ENCODE measurements at regions not wholly inside any gene's neighbourhood (a gene's known extent, or its start where the extent isn't known, plus 50 kb on each side); places are given as distances from the start of the nearest gene placed in this dataset.

DNA sequence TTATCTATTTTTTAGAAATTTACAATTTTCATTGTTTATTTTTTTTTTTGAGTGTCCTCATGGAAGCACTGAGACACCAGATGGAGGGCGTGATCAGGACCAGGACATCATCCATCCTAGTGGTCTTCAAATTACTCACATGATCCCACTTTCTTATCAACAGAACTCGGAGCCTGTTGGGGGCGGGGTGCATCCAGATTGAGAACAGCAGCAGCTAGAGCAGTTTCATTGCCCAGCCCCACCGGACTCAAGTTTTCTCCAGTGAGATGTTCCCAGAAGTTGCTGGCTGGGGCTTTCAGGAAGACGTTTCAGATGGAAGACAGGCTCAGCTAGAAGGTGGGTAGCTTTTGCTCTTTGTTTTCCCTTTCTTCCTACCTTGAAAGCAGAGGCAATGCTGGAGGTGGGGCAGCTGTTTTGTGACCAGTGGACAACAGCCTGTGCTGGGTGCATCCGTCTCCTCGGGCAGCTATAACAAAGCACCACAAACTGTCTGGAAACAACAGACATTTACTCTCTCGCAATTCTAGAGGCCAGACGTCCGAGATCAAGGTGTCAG lies 562.1 kb downstream of the TBC1D22A start:
- no peak for DNase-seq
- Mint-ChIP-seq H3K4me1 (ENCODE audit: low read depth) (no peaks in the 10 kb centered on the region), H3K4me3 (no peak overlapping the region), H3K9me3 (no peaks in the 10 kb centered on the region), H3K27ac (no peak overlapping the region), H3K36me3 (ENCODE audit: low read depth) (no peaks in the 10 kb centered on the region), H3K27me3 (peaks cover 21% of the 10 kb centered on the region)

DNA sequence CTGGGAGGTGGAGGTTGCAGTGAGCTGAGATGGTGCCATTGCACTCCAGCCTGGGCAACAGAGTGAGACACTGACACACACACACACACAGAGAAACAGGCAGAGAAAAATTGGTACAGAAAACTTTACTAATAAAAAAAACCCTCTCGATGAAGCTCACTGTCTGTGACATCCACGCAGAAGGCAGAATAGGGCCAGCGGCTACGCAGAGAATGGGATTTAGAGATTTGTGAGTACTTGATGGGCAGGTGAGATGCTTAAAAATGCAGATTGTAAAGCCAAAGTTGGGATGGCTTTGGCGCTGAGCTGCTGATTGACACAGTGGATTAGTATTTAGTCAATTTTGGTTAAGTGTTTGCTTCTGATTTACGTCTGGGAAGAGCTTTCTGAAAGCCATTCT lies 561.1 kb downstream of the TBC1D22A start:
- no peaks in the 10 kb centered on the region for H3K9me3 Mint-ChIP-seq
- DNase-seq: no peak
- no peaks in the 10 kb centered on the region for H3K4me1 Mint-ChIP-seq (ENCODE audit: low read depth)
- no peak overlapping the region for H3K4me3 Mint-ChIP-seq
- H3K36me3 Mint-ChIP-seq (ENCODE audit: low read depth): no peaks in the 10 kb centered on the region
- peaks cover 24% of the 10 kb centered on the region for H3K27me3 Mint-ChIP-seq
- H3K27ac Mint-ChIP-seq: no peak overlapping the region

DNA sequence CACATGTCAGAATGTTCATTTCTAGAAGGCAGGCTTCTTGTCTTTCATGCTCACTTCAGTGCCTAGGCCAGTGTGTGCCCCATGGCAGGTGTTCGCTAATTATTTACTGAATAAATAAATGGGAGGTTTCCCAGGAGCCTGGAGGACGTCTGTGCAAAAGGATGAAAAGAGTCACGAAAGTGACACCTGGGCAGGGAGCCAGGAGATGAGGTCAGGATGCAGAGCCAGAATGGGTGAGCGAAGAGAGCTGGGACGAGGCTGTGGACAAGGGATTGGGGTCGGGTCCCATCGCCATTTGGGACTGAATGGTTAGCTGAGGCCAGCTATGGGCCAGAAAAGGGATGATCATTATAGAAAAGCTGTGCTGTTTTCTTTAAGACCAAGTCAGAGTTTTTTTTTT lies 560.4 kb downstream of the TBC1D22A start:
- H3K27ac Mint-ChIP-seq: no peak overlapping the region
- H3K4me1 Mint-ChIP-seq (ENCODE audit: low read depth): no peaks in the 10 kb centered on the region
- peaks cover 28% of the 10 kb centered on the region for H3K27me3 Mint-ChIP-seq
- no peaks in the 10 kb centered on the region for H3K36me3 Mint-ChIP-seq (ENCODE audit: low read depth)
- no peak for DNase-seq
- H3K4me3 Mint-ChIP-seq: no peak overlapping the region
- no peaks in the 10 kb centered on the region for H3K9me3 Mint-ChIP-seq

DNA sequence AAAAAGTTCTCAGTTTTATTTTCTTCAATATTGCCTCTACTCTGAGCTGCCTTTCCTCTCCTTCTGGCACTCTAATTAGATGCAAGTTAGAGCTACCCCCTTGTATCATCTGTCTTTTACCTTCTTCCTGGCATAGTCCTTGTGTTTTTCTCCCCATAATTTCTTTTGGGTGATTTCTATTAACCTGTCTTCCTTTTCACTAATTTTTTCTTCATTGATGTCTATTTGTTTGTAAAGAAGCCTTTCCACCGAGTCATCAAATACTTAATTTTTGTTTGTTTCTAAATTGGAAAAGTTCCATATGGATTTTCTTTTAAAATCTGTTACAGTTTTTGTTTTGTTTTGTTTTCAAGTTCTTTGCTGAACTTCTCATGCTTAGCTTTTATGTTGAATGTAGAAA lies 558.1 kb downstream of the TBC1D22A start:
- no peak for DNase-seq
- Mint-ChIP-seq H3K27me3 (peaks cover 32% of the 10 kb centered on the region), H3K27ac (no peak overlapping the region), H3K4me3 (no peak overlapping the region), H3K9me3 (no peaks in the 10 kb centered on the region), H3K36me3 (ENCODE audit: low read depth) (no peaks in the 10 kb centered on the region), H3K4me1 (ENCODE audit: low read depth) (no peaks in the 10 kb centered on the region)

DNA sequence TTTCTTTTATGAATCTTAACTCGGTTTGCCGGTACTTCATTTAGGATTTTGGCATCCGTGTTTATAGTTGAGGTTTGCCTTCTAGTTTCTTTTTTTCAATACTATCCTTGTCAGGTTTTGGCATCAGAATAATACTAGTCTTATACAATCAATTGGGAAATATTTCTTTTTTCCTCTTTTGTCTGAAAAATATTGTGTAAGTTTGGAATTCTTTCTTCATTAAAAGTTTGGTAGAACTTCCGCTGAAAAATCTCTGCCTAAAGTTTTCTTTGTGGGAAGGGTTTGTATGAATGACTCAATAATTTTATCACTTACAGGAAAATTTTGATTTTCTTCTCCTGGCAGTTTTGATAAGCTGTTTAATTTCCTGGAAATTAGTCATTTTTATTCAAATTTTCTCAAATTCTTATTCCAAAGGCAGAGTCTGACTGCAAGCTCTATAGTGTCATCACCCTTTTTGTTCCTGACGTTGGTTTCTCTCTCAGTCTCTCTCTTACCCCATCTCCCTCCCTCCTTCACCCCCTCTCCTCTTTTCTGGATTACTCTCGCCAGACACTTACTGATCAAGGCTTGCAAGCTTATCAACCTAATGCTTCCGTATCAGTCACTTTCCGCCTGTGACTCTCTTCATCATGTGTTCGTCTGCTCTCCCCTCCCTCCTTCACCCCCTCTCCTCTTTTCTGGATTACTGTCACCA lies 555.7 kb downstream of the TBC1D22A start:
- Mint-ChIP-seq H3K27me3 (peaks cover 26% of the 10 kb centered on the region), H3K4me3 (no peak overlapping the region), H3K36me3 (ENCODE audit: low read depth) (no peaks in the 10 kb centered on the region), H3K27ac (no peak overlapping the region), H3K4me1 (ENCODE audit: low read depth) (no peaks in the 10 kb centered on the region), H3K9me3 (peaks cover 2% of the 10 kb centered on the region)
- DNase-seq: no peak

DNA sequence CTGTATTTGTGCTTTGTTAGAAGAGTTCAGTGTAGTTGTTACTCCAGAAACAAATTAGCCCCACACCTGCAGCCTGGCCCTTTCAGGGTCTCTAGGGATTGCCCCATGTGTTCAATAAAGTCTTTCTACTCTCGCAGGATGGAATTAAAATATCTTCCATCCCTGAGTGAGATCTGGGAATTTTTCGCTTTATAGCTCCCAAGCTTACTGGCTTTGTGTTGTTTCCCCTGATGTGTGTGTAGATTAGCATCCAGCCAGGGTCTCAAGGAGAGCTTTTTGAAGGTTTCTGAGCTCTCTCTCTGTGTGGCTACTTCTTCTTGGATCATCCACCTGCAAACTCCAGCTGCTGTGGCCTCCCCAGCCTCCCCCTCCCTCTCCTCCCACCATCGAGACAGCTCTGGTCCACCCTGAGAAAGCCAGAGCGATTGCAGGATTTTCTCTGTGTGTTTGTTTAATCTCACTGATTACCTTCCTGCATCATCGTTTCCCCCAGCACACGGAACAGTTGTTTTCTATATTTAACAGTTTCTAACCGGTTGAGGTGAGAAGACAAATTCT lies 553.5 kb downstream of the TBC1D22A start:
- no peak overlapping the region for H3K4me3 Mint-ChIP-seq
- peaks cover 29% of the 10 kb centered on the region for H3K27me3 Mint-ChIP-seq
- no peaks in the 10 kb centered on the region for H3K36me3 Mint-ChIP-seq (ENCODE audit: low read depth)
- H3K27ac Mint-ChIP-seq: no peak overlapping the region
- no peak for DNase-seq
- H3K4me1 Mint-ChIP-seq (ENCODE audit: low read depth): no peaks in the 10 kb centered on the region
- H3K9me3 Mint-ChIP-seq: peaks cover 6% of the 10 kb centered on the region

DNA sequence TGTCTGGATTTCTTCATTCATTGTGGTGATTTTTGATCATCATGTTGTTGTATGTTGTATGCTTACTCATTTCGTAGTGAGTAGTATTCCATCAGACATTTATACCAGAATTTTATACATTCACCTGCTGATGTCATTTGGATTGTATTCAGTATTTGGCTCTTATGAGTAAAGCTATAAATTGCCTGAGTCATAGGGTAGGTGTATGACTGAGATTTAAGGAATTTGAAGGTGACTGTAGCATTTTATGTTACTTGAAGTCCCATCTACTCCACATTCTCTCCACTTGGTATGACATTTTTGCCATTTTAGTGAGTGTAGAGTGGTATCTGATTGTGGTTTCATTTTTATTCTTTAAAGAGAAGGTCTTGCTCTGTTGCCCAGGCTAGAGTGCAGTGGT lies 548.2 kb downstream of the TBC1D22A start:
- DNase-seq: no peak
- peaks cover 9% of the 10 kb centered on the region for H3K9me3 Mint-ChIP-seq
- no peaks in the 10 kb centered on the region for H3K36me3 Mint-ChIP-seq (ENCODE audit: low read depth)
- no peak overlapping the region for H3K4me3 Mint-ChIP-seq
- H3K27ac Mint-ChIP-seq: no peak overlapping the region
- peaks cover 13% of the 10 kb centered on the region for H3K27me3 Mint-ChIP-seq
- no peaks in the 10 kb centered on the region for H3K4me1 Mint-ChIP-seq (ENCODE audit: low read depth)

DNA sequence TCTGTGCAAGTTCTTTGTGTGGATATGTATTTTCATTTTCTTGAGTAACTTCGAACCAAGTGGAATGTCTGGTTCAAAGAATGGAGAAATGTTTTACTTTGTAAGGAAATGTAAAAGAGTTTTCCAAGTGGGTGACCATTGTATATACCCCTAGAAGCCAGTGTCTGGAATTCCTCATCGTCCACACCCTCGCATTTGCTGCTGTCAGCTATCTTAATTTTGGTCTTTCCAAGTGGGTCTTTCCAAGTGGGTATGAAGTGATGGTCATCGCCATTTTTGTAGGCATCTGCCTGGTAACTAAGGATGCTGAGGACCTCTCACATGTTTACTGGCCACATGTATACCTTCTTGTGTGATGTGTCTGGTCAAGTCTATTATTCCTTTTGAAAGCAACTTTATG lies 547.5 kb downstream of the TBC1D22A start:
- peaks cover 9% of the 10 kb centered on the region for H3K9me3 Mint-ChIP-seq
- no peaks in the 10 kb centered on the region for H3K36me3 Mint-ChIP-seq (ENCODE audit: low read depth)
- no peak overlapping the region for H3K27ac Mint-ChIP-seq
- H3K4me3 Mint-ChIP-seq: no peak overlapping the region
- H3K27me3 Mint-ChIP-seq: peaks cover 11% of the 10 kb centered on the region
- DNase-seq: no peak
- H3K4me1 Mint-ChIP-seq (ENCODE audit: low read depth): no peaks in the 10 kb centered on the region

DNA sequence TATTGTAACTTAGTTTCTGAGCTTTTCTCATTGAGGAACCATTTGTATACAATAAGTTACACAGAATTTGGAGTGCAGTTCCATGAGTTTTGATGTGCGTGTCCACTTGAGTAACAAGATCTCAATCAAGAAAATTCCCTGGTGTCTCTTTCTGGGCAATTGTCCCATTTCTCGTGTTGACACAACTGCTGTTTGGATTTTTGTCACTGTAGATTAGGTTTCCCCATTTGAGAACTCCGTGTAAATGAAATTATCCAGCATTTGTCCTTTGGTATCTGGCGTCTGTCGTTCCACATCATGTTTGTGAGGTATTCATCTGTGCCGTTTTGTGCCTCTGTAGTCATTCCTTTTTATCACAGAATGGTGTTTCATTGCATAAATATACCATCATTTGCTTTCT lies 547.0 kb downstream of the TBC1D22A start:
- no peak for DNase-seq
- H3K4me1 Mint-ChIP-seq (ENCODE audit: low read depth): no peaks in the 10 kb centered on the region
- peaks cover 11% of the 10 kb centered on the region for H3K27me3 Mint-ChIP-seq
- peaks cover 9% of the 10 kb centered on the region for H3K9me3 Mint-ChIP-seq
- no peak overlapping the region for H3K27ac Mint-ChIP-seq
- no peaks in the 10 kb centered on the region for H3K36me3 Mint-ChIP-seq (ENCODE audit: low read depth)
- H3K4me3 Mint-ChIP-seq: no peak overlapping the region

DNA sequence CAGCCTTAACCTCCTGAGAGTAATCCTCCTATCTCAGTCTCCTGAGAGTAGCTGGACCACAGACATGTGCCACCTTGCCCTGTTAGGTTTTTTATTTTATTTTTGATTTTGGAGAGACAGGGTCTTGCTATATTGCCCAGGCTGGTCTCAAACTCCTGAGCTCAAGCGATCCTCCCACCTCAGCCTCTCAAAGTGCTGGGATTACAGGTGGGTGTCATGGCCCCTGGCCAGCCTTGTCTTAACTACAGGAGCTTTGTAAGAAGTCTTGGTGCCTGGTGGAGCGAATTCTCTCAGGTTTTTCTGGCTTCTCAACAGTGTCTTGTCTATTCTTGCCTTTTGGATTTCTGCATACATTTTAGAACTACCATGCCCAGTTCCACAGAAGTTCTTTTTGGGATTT lies 546.4 kb downstream of the TBC1D22A start:
- Mint-ChIP-seq H3K4me1 (ENCODE audit: low read depth) (no peaks in the 10 kb centered on the region), H3K9me3 (peaks cover 9% of the 10 kb centered on the region), H3K36me3 (ENCODE audit: low read depth) (no peaks in the 10 kb centered on the region), H3K27me3 (peaks cover 11% of the 10 kb centered on the region), H3K4me3 (no peak overlapping the region), H3K27ac (no peak overlapping the region)
- no peak for DNase-seq

DNA sequence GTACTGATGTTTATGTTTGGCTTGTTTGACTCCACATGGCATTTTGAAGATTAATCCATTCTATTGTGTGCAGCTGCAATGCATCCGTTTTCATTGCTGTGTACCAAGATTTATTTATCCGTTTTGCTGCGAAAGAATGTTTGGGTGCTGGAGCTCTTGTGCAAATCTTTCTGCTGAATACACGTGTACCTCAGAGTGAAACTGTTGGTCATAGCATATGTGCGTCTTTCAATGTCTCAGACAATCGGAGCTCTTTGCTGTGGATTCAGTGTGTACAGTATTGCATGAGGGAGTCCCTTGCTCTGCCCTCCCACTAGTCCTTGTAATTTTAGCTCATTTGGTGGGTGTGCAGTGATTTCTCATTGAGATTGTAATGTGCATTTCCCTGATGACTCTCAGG lies 545.4 kb downstream of the TBC1D22A start:
- peaks cover 8% of the 10 kb centered on the region for H3K27me3 Mint-ChIP-seq
- no peak overlapping the region for H3K27ac Mint-ChIP-seq
- H3K36me3 Mint-ChIP-seq (ENCODE audit: low read depth): no peaks in the 10 kb centered on the region
- peaks cover 6% of the 10 kb centered on the region for H3K9me3 Mint-ChIP-seq
- H3K4me1 Mint-ChIP-seq (ENCODE audit: low read depth): no peaks in the 10 kb centered on the region
- DNase-seq: no peak
- no peak overlapping the region for H3K4me3 Mint-ChIP-seq

DNA sequence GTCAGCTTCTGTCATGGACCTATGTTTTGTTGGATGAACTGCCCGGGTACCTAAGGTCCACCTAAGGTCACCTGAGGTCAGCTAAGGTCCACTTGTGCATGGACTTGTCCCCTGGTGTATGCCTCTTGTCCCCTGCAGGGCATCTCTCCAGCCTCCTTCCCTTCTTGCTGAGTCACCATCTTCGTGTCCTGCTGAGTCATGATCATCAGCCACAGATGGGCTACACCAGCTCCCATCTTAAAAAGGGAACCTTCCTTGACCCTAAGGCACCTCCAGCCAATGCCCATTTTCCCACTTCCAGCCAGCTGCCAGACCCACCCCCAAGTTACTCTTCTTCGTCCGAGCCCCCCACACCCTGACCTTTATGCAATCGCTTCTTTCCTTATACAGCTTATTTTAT lies 544.9 kb downstream of the TBC1D22A start:
- Mint-ChIP-seq H3K9me3 (peaks cover 5% of the 10 kb centered on the region), H3K27me3 (peaks cover 7% of the 10 kb centered on the region), H3K36me3 (ENCODE audit: low read depth) (no peaks in the 10 kb centered on the region), H3K4me1 (ENCODE audit: low read depth) (no peaks in the 10 kb centered on the region), H3K27ac (no peak overlapping the region), H3K4me3 (no peak overlapping the region)
- no peak for DNase-seq

DNA sequence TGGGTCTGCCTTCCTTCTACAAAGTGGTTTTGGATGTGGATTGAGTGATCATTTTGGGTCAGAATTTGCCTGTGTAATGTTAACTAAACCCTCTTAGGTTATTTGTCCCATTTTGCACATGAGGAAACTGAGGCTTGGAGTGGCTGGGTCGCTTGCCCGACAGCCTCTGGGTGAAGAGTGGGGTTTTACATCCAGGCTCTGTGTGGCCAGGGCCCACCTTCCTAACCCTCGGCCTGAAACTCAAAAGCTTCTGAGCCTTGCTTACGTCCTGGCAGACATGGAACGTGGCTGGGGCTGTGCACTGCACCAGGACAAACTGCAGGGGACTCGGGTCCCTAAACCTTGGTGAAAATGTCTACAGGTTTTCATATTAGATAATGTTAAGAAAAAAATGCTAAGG lies 542.4 kb downstream of the TBC1D22A start:
- Mint-ChIP-seq H3K36me3 (ENCODE audit: low read depth) (no peaks in the 10 kb centered on the region), H3K9me3 (peaks cover 3% of the 10 kb centered on the region), H3K27me3 (no peaks in the 10 kb centered on the region), H3K27ac (no peak overlapping the region), H3K4me3 (no peak overlapping the region), H3K4me1 (ENCODE audit: low read depth) (no peaks in the 10 kb centered on the region)
- no peak for DNase-seq

DNA sequence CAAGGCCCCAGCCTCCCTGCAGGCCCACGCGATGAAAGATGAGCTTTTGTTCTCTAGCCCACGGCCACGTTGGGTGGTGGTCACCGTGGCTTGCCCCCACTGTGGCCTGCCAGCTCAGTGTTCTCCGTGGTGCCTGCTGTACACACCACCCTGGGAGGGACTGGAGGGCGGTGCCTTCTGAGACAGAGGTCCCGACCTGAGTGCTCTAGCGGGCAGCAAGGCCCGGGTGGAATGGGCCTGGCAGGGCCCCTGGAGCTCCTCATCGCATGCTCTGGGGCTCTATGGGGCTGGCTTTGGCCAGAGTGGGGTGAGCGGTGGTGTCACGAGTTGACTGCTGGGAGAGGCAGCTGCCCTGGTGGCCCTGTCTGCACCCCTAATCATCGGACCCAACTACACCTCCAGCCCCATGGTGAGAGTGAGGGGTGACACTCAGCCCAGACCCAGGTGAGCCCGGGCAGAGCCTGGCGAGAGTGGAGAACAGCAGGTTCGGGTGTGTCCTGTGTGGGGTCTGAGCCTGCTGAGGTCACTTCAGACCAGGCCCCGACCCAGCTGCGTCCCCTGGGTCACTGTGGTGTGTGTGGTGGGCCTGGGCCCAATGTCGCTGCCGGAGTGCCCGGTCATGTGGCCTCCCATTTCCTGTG lies 541.9 kb downstream of the TBC1D22A start:
- peaks cover 3% of the 10 kb centered on the region for H3K9me3 Mint-ChIP-seq
- no peak for DNase-seq
- no peaks in the 10 kb centered on the region for H3K4me1 Mint-ChIP-seq (ENCODE audit: low read depth)
- no peak overlapping the region for H3K27ac Mint-ChIP-seq
- no peak overlapping the region for H3K4me3 Mint-ChIP-seq
- no peaks in the 10 kb centered on the region for H3K36me3 Mint-ChIP-seq (ENCODE audit: low read depth)
- no peaks in the 10 kb centered on the region for H3K27me3 Mint-ChIP-seq

DNA sequence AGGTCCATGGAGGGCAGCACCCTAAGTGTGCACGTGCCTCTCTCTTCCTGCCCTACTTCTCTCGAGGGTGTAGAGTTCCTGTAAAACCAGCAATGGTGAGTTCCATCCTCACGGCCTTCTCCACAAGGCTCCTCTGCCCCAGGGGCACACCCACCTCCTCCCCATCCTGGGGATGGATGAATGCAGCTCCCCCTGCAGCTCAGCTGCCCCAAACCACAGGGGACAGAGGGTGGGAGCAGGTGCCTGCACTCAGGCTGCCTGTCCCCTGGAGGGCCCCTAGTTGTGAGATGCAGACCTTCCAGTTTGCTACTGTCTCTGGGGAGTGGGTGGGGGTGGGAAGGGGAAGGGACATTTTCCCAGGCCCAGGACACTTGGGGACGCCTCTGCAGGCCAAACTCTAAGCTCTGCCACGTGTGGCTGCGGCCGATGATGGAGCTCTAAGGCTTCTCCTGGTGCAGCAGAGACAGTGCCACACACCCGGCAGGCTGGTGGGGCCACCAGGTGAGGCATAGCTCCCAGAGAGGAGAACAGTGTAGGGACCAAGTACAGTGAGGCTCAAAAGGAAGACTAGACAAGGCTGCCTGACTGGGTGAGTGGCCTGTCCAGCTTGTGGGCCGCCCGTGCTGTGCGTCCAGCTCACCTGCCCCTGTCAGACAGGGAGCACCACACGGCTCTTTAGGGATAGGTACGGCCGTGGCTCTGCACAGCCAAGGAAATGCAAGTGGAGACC lies 540.9 kb downstream of the TBC1D22A start:
- no peaks in the 10 kb centered on the region for H3K27me3 Mint-ChIP-seq
- DNase-seq: no peak
- peaks cover 3% of the 10 kb centered on the region for H3K9me3 Mint-ChIP-seq
- no peak overlapping the region for H3K27ac Mint-ChIP-seq
- no peak overlapping the region for H3K4me3 Mint-ChIP-seq
- H3K36me3 Mint-ChIP-seq (ENCODE audit: low read depth): no peaks in the 10 kb centered on the region
- no peaks in the 10 kb centered on the region for H3K4me1 Mint-ChIP-seq (ENCODE audit: low read depth)

Data from activated T-cell treated with anti-CD3 and anti-CD28 coated beads, Interleukin-2, amount 50 U/mL, for 24 hours (primary cell).